ENCODE measurements at regions not wholly inside any gene's neighbourhood (a gene's known extent, or its start where the extent isn't known, plus 50 kb on each side); places are given as distances from the start of the nearest gene placed in this dataset.

GRCh38 chrX:93419642-93420041 lies 253.7 kb downstream of the NAP1L3 start:
- no peak for FAIRE-seq
- DNase-seq (ENCODE audit: low read depth): no peak

GRCh38 chrX:93404121-93404520 lies 269.3 kb downstream of the NAP1L3 start:
- H3K4me1 Mint-ChIP-seq (ENCODE audit: low read depth, unreplicated experiment): no peaks in the 10 kb centered on the region
- Histone ChIP-seq H4K20me1 (ENCODE audit: insufficient read depth, low read length) (no peaks in the 10 kb centered on the region), H3K27ac (ENCODE audit: low read depth, low read length) (no peak overlapping the region), H3K9me3 (ENCODE audit: insufficient read depth, low read depth, low read length) (no peaks in the 10 kb centered on the region), H3K27me3 (ENCODE audit: insufficient read depth, low read length) (no peaks in the 10 kb centered on the region), H3K36me3 (ENCODE audit: insufficient read depth, low read length) (no peaks in the 10 kb centered on the region), H3K9ac (ENCODE audit: low read length) (no peak overlapping the region), H3K4me1 (ENCODE audit: insufficient read depth, low read length) (no peaks in the 10 kb centered on the region), H3K4me2 (ENCODE audit: low read length) (no peak overlapping the region), H3K4me3 (ENCODE audit: insufficient read depth, low read depth, low read length) (no peak overlapping the region), H2AFZ (ENCODE audit: low read depth, low read length) (no peak overlapping the region), H3K79me2 (ENCODE audit: insufficient read depth, low read length) (no peaks in the 10 kb centered on the region)
- no peaks in the 10 kb centered on the region for H3K27me3 Mint-ChIP-seq (ENCODE audit: low read depth, unreplicated experiment)
- H3K27ac Mint-ChIP-seq (ENCODE audit: unreplicated experiment): no peak overlapping the region
- no peak overlapping the region for H3K4me3 Mint-ChIP-seq (ENCODE audit: unreplicated experiment)
- DNase-seq (ENCODE audit: low read depth) (no peak), FAIRE-seq (peak; percentile 32)
- no peaks in the 10 kb centered on the region for H3K9me3 Mint-ChIP-seq (ENCODE audit: unreplicated experiment)
- TF ChIP-seq EZH2 (IDR thresholded peaks at IDR 0.05; ENCODE audit: insufficient read depth, low read length) (no peak), CTCF (IDR thresholded peaks at IDR 0.05; ENCODE audit: insufficient read depth, low read depth, low read length) (no peak)
- no peaks in the 10 kb centered on the region for H3K36me3 Mint-ChIP-seq (ENCODE audit: low read depth, unreplicated experiment)

More at GRCh38 chrX:93419642-93420041, 253.7 kb downstream of the NAP1L3 start:
- no peak overlapping the region for H3K4me3 ChIP-seq (ENCODE audit: insufficient read depth, low read depth, low read length)
- no peak overlapping the region for H3K4me3 Mint-ChIP-seq (ENCODE audit: unreplicated experiment)
- H4K20me1 ChIP-seq (ENCODE audit: insufficient read depth, low read length): no peaks in the 10 kb centered on the region
- no peaks in the 10 kb centered on the region for H3K9me3 Mint-ChIP-seq (ENCODE audit: unreplicated experiment)
- no peak overlapping the region for H3K9ac ChIP-seq (ENCODE audit: low read length)
- no peak overlapping the region for H3K4me2 ChIP-seq (ENCODE audit: low read length)
- no peaks in the 10 kb centered on the region for H3K36me3 Mint-ChIP-seq (ENCODE audit: low read depth, unreplicated experiment)
- TF ChIP-seq EZH2 (IDR thresholded peaks at IDR 0.05; ENCODE audit: insufficient read depth, low read length): no peak
- TF ChIP-seq CTCF (IDR thresholded peaks at IDR 0.05; ENCODE audit: insufficient read depth, low read depth, low read length): no peak
- no peak overlapping the region for H3K27ac ChIP-seq (ENCODE audit: low read depth, low read length)
- no peaks in the 10 kb centered on the region for H3K27me3 ChIP-seq (ENCODE audit: insufficient read depth, low read length)
- no peaks in the 10 kb centered on the region for H3K27me3 Mint-ChIP-seq (ENCODE audit: low read depth, unreplicated experiment)
- H3K4me1 ChIP-seq (ENCODE audit: insufficient read depth, low read length): no peaks in the 10 kb centered on the region
- no peaks in the 10 kb centered on the region for H3K9me3 ChIP-seq (ENCODE audit: insufficient read depth, low read depth, low read length)
- H3K27ac Mint-ChIP-seq (ENCODE audit: unreplicated experiment): no peak overlapping the region
- no peaks in the 10 kb centered on the region for H3K79me2 ChIP-seq (ENCODE audit: insufficient read depth, low read length)
- H3K4me1 Mint-ChIP-seq (ENCODE audit: low read depth, unreplicated experiment): peaks cover 6% of the 10 kb centered on the region
- H3K36me3 ChIP-seq (ENCODE audit: insufficient read depth, low read length): no peaks in the 10 kb centered on the region
- H2AFZ ChIP-seq (ENCODE audit: low read depth, low read length): no peak overlapping the region

- H3K9me3 Mint-ChIP-seq (ENCODE audit: unreplicated experiment): no peaks in the 10 kb centered on the region
- Histone ChIP-seq H3K79me2 (ENCODE audit: insufficient read depth, low read length) (no peaks in the 10 kb centered on the region), H3K27me3 (ENCODE audit: insufficient read depth, low read length) (no peaks in the 10 kb centered on the region), H3K27ac (ENCODE audit: low read depth, low read length) (no peak overlapping the region), H3K9ac (ENCODE audit: low read length) (no peak overlapping the region), H3K4me2 (ENCODE audit: low read length) (no peak overlapping the region), H3K36me3 (ENCODE audit: insufficient read depth, low read length) (no peaks in the 10 kb centered on the region), H4K20me1 (ENCODE audit: insufficient read depth, low read length) (no peaks in the 10 kb centered on the region), H3K9me3 (ENCODE audit: insufficient read depth, low read depth, low read length) (no peaks in the 10 kb centered on the region), H2AFZ (ENCODE audit: low read depth, low read length) (no peak overlapping the region), H3K4me3 (ENCODE audit: insufficient read depth, low read depth, low read length) (no peak overlapping the region), H3K4me1 (ENCODE audit: insufficient read depth, low read length) (no peaks in the 10 kb centered on the region)
- peak; percentile 37 for FAIRE-seq
- H3K27ac Mint-ChIP-seq (ENCODE audit: unreplicated experiment): no peak overlapping the region
- no peak for TF ChIP-seq CTCF (IDR thresholded peaks at IDR 0.05; ENCODE audit: insufficient read depth, low read depth, low read length)
- TF ChIP-seq EZH2 (IDR thresholded peaks at IDR 0.05; ENCODE audit: insufficient read depth, low read length): no peak
- no peaks in the 10 kb centered on the region for H3K4me1 Mint-ChIP-seq (ENCODE audit: low read depth, unreplicated experiment)
- H3K36me3 Mint-ChIP-seq (ENCODE audit: low read depth, unreplicated experiment): no peaks in the 10 kb centered on the region
- H3K4me3 Mint-ChIP-seq (ENCODE audit: unreplicated experiment): no peak overlapping the region
- H3K27me3 Mint-ChIP-seq (ENCODE audit: low read depth, unreplicated experiment): no peaks in the 10 kb centered on the region
- DNase-seq (ENCODE audit: low read depth): no peak
Observed at GRCh38 chrX:93354651-93355050, 318.7 kb downstream of the NAP1L3 start.

Measured in astrocyte (in vitro differentiated cells and primary cell).